HG02623 (cell line): ENCODE measurements at regions not wholly inside any gene's neighbourhood (a gene's known extent, or its start where the extent isn't known, plus 50 kb on each side); places are given as distances from the start of the nearest gene placed in this dataset.

ENCODE experiments used
- ATAC-seq: cut with Tn5 transposase; IDR thresholded peaks from one replicate; pipeline ENCODE4 v1.9.1; 2021; ENCODE audit warnings: moderate library complexity; ENCODE audit not compliant: unreplicated experiment

DNA sequence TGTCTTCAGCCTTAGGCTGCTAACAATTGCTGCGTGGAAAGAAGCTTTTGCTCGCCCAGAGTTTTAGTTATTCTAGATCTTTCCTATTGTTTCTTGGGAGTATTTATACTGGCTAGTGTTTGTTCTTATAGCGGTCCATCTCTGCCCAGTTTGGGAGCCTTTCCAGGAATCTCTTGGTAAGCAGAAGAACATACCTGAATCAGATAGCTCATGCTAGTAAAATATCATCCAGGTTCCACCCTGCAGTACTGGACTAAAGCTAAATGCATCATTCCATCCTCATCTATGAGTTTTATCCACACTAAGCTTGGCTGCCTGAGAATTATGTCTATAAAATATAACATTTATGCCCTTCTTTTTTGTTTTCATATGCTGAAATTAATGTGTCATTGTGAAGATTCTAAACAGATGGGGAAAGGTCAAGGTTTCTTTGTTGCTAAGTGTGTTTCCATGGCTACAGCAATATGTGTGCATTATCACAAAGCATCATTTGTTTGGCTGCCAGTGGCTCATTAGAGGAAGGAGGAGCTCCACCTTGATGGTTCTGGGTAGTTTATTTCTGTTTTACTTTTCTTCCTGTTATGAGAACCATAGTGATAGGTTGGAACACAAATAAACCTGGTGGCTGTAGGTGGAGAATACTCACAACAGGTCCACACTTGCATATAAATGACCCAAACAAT lies 182.8 kb downstream of the PIK3C3 start:
- no peak for ATAC-seq

DNA sequence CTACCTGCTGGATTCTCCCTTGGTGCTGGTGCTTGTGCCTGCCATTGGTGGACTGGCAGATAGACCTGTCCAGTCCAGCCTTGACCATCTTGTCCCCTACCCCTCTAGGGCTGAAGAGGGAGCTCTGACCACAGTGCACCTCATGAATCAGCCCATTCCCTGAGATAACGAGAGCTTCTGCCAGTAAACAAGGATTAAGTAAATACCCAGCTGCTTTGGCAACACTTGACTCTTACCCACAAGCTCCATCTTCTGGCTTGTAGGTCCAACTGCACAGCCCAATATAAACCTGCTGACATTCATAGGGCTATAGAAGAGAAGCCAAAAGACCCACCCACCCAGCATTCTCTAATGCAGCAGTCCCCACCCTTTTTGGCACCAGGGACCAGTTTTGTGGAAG lies 186.4 kb downstream of the PIK3C3 start:
- no peak for ATAC-seq

DNA sequence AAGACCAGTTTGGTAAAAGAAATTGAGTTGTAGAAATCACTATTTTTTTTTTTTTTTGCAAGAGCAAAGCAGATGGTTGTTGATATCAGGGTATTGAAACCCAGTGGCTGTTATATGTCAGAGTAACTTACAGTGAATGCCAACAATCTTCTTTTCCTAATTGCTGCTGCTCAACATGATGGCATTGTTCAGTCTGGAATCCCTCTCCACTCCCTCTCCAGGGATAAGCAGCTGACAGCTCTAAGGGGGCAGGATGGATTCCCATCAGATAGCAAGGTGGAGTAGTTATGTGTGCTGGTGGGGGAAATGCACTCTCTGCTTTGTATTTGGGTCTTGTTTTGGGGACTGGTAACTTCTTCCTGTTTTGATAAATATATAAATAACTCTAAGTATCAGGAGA lies 200.0 kb downstream of the PIK3C3 start:
- ATAC-seq, result no peak

GRCh38 chr18:42156281-42156680 lies 201.2 kb downstream of the PIK3C3 start:
- no peak for ATAC-seq

DNA sequence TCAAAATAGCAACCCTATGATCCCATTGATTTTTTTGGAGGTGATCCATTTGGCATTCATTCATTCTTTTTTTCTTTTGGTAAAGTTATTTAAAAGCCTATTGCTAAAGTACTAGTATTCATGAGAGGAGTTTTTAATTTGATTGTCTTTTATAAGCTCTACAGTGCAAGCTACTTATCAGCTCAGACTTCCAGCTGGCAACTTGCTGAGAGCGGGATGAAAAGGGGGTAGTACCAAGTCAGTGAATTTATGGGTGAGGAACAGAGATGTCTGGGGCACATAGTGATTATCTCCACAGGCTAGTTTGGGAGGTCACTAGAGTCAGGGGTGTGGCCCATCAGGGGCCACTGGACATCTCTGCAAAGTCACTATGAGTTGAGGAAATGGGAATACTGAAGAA lies 202.4 kb downstream of the PIK3C3 start:
- ATAC-seq, result no peak

DNA sequence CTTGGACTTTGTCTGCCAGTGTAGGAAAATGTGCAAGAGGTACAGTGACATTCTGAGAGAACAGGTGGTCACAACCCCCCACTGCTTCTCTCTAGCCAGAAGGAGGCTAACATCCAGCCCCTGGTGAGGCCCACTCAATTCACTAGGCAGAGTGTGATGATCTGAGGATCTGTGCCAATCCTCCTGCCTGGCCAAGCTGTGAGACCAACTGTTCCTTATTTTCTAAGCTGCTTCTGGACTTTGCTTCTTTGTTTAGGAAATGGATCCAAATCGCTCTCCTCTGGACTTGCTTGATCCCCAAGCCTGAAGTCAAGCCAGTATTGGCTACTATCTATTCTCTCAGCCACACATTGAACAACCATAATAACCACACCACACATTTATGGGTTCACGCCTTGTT lies 202.8 kb downstream of the PIK3C3 start:
- no peak for ATAC-seq

DNA sequence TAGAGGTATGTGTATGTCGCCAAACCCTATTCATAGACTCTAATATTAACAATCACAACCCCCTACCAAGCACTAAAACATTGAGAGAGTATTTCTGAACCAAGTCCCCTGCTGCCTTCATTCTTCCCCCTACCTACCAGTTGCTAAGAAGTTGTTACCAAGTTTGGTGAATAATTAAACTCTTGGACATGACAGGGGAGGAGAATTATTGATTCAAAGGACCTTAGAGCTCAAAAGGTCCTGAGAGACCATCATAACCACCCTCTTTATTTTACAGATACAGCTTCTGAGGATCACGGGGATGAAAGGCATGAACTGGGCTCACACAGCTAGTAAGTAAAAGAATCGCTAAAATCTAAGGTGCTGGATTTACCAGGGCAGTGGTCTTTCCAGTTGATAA lies 204.1 kb downstream of the PIK3C3 start:
- no peak for ATAC-seq

DNA sequence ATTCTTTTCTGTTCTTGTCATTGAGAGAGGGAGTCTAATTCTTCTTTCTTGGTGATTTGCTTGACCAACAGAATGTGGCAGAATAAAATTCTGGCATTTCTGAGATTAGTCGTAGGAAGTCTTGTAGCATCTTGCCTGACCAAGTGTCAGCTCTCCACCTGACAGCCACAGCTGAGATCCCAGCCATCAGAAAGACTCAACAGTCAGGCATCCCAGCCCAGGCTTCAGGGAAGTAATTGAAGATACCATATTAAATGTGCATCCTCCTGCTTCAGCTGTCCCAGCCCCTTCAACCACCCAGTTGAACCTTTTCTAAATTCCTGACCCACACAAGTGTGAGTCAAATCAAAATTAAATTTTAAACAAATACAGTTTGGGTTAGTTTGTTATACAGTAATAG lies 208.3 kb downstream of the PIK3C3 start:
- ATAC-seq, result no peak

GRCh38 chr18:42164556-42164955 lies 209.5 kb downstream of the PIK3C3 start:
- ATAC-seq, result no peak

DNA sequence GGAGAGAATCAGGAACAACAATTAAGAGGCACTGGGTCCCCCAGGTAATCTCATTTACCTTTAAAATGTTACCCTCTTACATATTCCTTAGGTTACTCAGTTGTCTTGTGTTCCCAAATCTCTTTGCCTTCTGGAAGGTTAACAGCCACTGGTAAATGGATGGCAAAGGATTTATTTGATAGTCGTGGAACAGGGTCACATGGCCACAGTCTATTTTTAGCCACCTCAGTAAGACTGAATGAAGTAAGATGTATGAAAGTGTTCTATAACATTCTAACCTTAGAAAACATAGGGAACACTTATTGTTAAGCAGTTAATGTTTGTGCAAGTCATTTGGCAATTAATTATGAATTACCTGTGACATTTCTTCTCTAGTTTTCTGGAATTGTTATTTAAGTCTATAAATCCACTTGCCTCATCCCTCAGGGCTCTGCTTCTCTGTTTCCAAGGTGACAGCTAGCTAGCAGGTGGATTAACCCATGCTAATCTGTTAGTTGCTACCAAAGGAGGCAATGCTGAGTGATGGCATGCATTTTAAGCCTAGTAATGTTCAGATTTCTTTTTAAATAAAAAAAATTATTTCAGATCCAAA lies 211.0 kb downstream of the PIK3C3 start:
- ATAC-seq, result no peak

DNA sequence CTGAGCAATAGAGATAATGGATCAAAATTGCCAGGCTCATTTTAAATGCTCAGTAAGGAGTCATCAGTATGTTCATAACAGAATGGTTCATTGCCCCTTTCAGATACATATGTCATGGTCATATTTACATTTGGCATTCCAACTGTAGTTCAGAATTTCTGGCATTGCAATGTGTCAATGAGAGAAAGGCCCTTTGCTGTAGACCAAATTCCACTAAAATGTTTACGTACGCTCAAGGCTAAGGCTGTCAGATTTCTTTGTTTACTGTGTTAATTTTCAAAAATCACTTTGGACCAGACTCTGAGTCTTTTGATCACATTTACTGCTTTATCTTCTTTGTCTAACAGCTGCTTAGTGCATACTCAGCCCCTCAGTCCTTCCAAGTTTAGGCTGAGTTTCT lies 213.5 kb downstream of the PIK3C3 start:
- no peak for ATAC-seq

DNA sequence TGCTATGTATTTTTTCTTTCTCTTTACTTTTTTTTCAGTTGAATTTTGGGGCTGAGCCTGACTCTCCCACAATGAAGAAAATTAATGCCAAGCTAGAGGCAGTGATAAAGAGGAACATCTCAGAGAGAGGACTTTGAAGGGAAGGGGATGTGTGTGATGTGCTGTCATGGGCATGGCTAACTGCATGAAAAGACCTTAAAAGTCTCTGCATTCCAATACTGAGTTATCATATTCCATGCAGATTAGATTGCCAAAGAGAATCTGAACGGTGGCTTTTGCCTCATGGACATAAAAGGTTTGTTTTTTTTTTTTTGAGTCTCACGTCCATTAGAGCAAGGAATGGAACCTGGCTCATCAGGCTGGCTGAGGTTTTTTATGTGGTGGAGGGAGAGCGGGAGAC lies 213.9 kb downstream of the PIK3C3 start:
- ATAC-seq, result no peak

DNA sequence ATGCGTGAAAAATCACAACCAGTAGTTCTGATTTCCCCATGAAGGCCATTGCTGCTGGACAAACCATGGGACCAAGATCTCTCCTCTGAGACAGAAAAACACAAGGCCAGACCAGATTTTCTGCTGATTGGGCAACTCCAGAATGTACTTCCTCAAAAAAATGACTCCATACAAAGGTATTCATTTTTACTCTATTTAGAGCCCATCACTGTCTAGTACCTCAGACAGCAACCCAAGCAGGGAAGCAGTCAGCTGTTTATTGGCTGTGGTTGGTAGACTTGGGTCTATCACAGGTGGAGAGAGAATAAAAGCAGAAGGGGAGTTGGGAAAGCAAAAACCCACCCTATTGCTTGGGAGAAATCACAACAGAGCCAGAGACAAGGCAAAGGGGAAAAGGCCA lies 219.9 kb downstream of the PIK3C3 start:
- ATAC-seq, result no peak

DNA sequence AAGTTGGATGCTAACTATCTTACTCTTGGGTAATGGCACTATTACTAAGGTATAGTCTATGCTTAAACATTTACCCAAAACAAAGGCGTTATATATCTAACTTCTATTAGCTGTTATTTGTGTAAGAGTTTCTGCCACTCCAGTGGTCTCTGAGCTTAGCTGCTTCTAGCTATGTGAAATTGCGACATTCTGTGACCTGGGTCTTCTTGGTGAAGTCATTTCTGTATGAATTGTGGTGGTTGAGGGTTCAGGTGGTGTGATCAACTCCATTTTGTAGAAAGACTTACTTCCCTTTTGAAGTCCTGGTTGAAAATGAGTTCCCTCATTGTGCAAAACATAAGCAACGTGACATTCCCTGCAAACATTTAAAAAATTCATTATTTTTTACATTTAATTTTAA lies 221.6 kb downstream of the PIK3C3 start:
- peak; percentile 57 for ATAC-seq

GRCh38 chr18:42177390-42177789 lies 222.4 kb downstream of the PIK3C3 start:
- ATAC-seq, result no peak

- no peak for ATAC-seq
Observed at GRCh38 chr18:42178376-42179080, 223.5 kb downstream of the PIK3C3 start.

GRCh38 chr18:42179542-42180121 lies 224.6 kb downstream of the PIK3C3 start:
- no peak for ATAC-seq

DNA sequence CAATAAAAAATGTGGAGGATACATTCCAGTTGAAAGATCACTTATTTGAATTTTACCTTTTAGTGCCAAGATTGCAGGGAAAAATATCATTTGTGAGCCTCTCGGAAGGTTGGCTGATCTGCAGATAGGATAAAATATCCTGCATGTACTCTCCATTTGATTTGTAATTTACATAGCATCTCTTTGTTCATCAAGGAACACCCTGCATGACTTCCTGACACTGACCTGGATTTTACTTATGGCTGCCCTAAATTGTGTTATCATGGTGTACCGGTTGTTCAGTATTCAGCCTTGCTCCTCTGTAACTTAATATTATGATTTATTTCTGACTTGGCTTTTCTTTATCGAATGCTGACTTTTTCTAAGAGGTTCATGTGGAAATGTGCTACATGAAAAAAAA lies 226.4 kb downstream of the PIK3C3 start:
- no peak for ATAC-seq

DNA sequence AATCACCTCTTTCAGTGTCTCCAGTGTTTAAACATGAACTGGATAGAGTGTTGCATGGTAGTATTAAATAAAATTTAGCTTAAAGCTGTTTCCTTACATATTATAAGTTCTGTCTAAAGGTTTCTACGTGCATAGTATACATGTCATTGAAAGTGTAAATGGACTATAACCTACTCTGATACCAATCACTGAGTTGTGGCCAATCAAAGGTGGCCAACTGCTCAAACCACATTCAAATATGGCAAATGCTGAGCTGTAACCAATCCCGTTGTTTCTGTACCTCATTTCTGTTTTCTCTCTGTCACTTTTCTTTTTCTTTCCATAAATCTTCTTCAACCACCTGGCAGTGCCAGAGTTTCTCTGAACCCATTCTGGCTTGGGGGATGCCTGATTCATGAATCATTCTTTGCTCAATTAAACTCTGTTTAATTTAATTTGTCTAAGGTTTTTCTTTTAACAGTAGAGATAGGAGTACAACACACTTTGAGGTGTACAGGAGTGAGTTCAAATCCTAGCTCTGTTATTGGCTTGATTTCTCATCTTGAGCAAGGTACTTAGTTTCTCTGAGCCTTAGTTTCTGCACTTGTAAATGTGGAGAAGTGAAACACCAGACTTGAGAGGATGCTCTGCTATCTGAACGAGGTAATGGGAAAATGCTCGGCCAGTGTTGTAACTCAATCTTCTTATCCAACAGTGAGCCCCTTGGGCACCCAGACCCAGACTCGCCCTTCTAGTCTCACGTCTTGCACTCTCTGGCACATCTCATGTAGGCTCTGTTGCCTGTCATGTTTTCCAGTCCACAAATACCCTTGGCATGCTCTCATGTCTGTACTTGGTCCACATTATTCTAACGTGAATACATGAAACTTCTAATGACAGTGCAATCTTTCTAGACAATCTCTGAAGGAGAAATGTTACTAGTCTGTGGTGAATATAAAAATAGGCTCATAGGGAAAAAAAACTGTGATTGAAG lies 228.0 kb downstream of the PIK3C3 start:
- ATAC-seq, result no peak

- no peak for ATAC-seq
Observed at GRCh38 chr18:42183746-42184145, 228.7 kb downstream of the PIK3C3 start.
